Activated CD8-positive, alpha-beta T cell treated with anti-CD3 and anti-CD28 coated beads for 36 hours (primary cell): ENCODE measurements at regions not wholly inside any gene's neighbourhood (a gene's known extent, or its start where the extent isn't known, plus 50 kb on each side); places are given as distances from the start of the nearest gene placed in this dataset.

Experiments used
- ATAC-seq: fragments of 200-7000 bp; cut with Tn5 transposase; one replicate; pipeline ENCODE4 v1.10.0; 2021; ENCODE audit warnings: mild to moderate bottlenecking, moderate library complexity
- CTCF ChIA-PET: fragments of 350-600 bp; sonication (Branson Sonifier 250); formaldehyde crosslinking; loops from one replicate; lab custom pipeline; 2021; ENCODE audit warnings: antibody characterized with exemption; lab: Charles Lee
- POLR2A ChIA-PET: fragments of 350-600 bp; sonication (Branson Sonifier 250); formaldehyde crosslinking; loops from one replicate; lab custom pipeline; 2021; ENCODE audit warnings: antibody characterized with exemption; lab: Charles Lee
- DNase-seq: peaks from one replicate; pipeline ENCODE4 v3.0.0-alpha.2; 2020
- H3K27ac Mint-ChIP-seq: one replicate; pipeline ENCODE4 v1.8.0; 2021; ENCODE audit warnings: mild to moderate bottlenecking, mixed read lengths
- H3K27me3 Mint-ChIP-seq: one replicate; pipeline ENCODE4 v1.8.0; 2021; ENCODE audit warnings: mixed read lengths
- H3K36me3 Mint-ChIP-seq: one replicate; pipeline ENCODE4 v1.8.0; 2021; ENCODE audit warnings: low read depth, mixed read lengths
- H3K4me1 Mint-ChIP-seq: one replicate; pipeline ENCODE4 v1.8.0; 2021; ENCODE audit warnings: low read depth, mixed read lengths
- H3K4me3 Mint-ChIP-seq: one replicate; pipeline ENCODE4 v1.8.0; 2021; ENCODE audit warnings: mild to moderate bottlenecking, moderate library complexity, mixed read lengths
- H3K9me3 Mint-ChIP-seq: one replicate; pipeline ENCODE4 v1.8.0; 2021; ENCODE audit warnings: mixed read lengths
- intact Hi-C: fragments of 100-400 bp; cut with micrococcal nuclease; formaldehyde crosslinking; loops from one replicate; pipeline ENCODE4 v1.10.0; 2022
- TF ChIP-seq, protein P1 (sequence below): fragments of 200-600 bp; IDR thresholded peaks from one replicate; pipeline ENCODE4 v1.8.0; 2022; ENCODE audit warnings: antibody characterized with exemption, mild to moderate bottlenecking

DNA sequence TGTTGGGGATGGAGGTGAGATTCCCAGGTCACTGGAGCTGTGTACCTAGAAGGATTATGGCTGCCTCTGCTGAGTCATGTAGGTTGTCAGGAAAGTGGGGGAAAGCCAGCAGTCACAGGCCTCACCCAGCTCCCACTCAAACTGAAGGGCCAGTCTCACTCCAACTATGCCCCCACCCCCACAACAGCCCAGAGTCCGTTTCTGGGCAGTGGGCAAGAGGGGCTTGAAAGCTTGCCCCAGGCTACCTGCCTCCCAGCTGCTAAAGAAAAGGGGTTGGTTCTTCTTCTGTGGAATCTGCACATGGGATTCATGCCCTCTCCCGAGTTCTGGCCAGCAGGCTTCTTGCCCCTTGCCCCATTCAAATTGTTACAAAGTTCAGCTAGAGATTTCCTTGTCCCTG lies 116.0 kb upstream of the PGRMC2 start:
- TF ChIP-seq, protein P1, sequence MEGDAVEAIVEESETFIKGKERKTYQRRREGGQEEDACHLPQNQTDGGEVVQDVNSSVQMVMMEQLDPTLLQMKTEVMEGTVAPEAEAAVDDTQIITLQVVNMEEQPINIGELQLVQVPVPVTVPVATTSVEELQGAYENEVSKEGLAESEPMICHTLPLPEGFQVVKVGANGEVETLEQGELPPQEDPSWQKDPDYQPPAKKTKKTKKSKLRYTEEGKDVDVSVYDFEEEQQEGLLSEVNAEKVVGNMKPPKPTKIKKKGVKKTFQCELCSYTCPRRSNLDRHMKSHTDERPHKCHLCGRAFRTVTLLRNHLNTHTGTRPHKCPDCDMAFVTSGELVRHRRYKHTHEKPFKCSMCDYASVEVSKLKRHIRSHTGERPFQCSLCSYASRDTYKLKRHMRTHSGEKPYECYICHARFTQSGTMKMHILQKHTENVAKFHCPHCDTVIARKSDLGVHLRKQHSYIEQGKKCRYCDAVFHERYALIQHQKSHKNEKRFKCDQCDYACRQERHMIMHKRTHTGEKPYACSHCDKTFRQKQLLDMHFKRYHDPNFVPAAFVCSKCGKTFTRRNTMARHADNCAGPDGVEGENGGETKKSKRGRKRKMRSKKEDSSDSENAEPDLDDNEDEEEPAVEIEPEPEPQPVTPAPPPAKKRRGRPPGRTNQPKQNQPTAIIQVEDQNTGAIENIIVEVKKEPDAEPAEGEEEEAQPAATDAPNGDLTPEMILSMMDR: no peak
- Mint-ChIP-seq H3K27ac (no peak overlapping the region), H3K36me3 (peaks cover 6% of the 10 kb centered on the region), H3K9me3 (peaks cover 3% of the 10 kb centered on the region), H3K4me3 (no peak overlapping the region), H3K4me1 (no peaks in the 10 kb centered on the region), H3K27me3 (no peaks in the 10 kb centered on the region)
- intact Hi-C loops: no loop called here
- ChIA-PET CTCF (interaction anchor here (1.1 kb wide), 1 partner anchor 11 kb away, joined by 3 read pairs; no protein-coding TSS in a partner anchor), POLR2A (no interaction called here)
- no peak for ATAC-seq
- DNase-seq: no peak

DNA sequence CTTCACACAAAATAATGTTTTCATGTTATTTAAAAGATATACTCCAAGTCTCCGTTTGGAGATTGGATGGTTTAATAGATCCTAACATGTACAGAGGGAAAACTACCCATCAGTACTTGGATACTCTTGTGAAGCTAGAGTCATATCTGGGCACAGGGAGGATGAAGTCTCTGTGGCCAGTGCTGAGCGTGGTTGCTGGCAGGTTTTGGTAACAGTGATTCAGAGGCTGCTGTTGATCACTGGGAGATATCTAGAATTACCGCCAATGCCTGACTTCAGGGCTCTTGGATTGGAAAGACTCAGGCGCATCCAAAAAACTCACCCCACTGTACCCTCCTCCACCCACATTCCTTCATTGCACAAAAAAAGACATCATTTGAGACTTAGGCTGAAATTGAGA lies 107.2 kb upstream of the PGRMC2 start:
- H3K27ac Mint-ChIP-seq: no peak overlapping the region
- TF ChIP-seq, protein P1: no peak
- CTCF ChIA-PET: interaction anchor here (1.0 kb wide), 1 partner anchor 60 kb away, joined by 3 read pairs; no protein-coding TSS in a partner anchor
- no peak overlapping the region for H3K4me3 Mint-ChIP-seq
- H3K27me3 Mint-ChIP-seq: no peaks in the 10 kb centered on the region
- ATAC-seq (no peak), DNase-seq (no peak)
- H3K4me1 Mint-ChIP-seq: no peaks in the 10 kb centered on the region
- H3K9me3 Mint-ChIP-seq: peaks cover 4% of the 10 kb centered on the region
- POLR2A ChIA-PET: no interaction called here
- intact Hi-C loops: no loop called here
- peaks cover 2% of the 10 kb centered on the region for H3K36me3 Mint-ChIP-seq

DNA sequence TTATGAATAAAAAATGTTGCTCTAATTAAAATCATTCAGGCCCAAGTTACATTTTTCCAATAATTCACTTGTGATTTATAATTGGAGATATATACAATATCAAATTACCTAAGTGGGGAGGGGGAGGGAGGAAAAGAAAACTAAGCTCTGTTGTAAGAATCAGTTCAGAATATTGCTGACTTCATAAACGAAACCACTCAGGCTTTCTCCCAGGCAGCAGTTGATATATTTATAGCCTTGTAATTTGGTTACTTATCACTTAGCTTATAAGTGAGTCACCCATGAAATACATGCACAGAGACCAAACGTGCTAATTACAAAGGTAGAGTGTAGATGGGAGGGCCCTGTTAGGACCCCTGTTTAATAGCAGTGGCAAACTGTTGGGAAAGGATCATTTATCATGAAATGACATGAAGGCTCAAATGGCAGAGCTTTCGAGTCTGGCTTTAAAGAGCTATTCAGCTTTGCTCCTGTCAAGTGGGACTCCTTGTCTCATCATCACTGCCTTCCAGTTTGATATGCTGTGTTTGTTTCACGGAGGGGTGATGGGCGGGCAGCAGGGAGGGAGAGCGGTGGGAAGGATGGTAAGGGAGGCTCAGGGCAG lies 105.6 kb upstream of the PGRMC2 start:
- Mint-ChIP-seq H3K27me3 (no peaks in the 10 kb centered on the region), H3K9me3 (peaks cover 3% of the 10 kb centered on the region), H3K27ac (no peak overlapping the region), H3K36me3 (peaks cover 2% of the 10 kb centered on the region), H3K4me1 (no peaks in the 10 kb centered on the region), H3K4me3 (no peak overlapping the region)
- ChIA-PET POLR2A (no interaction called here), CTCF (no interaction called here)
- TF ChIP-seq, protein P1: no peak
- intact Hi-C loops: no loop called here
- ATAC-seq (no peak), DNase-seq (no peak)

DNA sequence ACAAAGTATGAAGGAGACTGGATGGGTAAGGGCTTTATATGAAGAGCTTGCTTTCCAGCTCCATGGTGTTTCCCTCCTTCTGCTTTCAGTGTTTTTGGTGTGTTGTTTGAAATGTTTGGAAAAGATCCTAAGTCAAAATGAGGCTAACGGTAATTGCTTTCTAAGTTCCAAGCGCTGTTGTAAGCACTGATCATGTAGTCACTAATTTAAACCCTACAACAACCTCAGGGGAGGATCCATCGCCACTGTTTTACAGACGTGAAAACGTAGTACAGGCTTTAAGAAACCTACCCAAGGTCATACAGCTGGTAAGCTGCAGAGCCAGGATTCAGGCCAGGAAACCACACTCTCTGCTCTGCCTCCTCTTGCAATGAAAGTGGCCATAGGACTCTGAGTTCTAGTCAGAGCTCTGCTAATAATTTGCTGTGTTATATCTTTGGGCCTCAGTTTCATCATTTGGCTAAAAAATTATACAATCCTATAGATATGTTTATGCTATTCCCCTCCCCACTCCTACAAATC lies 102.9 kb upstream of the PGRMC2 start:
- intact Hi-C loops: no loop called here
- POLR2A ChIA-PET: no interaction called here

DNA sequence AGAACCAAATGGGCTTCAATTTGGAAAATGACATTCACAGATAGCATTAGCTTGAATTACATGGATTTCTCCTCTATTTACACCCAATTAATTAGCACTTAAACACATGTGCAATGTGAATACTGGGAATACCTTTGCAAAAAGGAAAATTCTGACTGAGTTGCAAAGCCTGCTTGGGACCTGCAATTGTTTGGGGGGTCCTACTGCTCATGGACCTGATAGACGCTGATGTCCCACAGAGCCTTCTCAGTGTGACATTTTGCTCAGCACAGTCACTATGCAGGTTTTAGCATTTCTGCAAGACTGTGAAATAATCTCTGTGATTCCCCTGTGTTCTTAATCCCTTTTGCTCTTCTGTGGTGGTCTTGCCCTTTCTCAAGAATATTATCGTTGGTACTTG lies 101.2 kb upstream of the PGRMC2 start:
- H3K27ac Mint-ChIP-seq: no peak overlapping the region
- H3K36me3 Mint-ChIP-seq: no peaks in the 10 kb centered on the region
- H3K4me1 Mint-ChIP-seq: no peaks in the 10 kb centered on the region
- ChIA-PET POLR2A (no interaction called here), CTCF (no interaction called here)
- intact Hi-C loops: no loop called here
- TF ChIP-seq, protein P1: no peak
- DNase-seq: no peak
- H3K4me3 Mint-ChIP-seq: no peak overlapping the region
- no peak for ATAC-seq
- H3K27me3 Mint-ChIP-seq: no peaks in the 10 kb centered on the region
- no peaks in the 10 kb centered on the region for H3K9me3 Mint-ChIP-seq

More for the DNA sequence above, 102.9 kb upstream of the PGRMC2 start:
- TF ChIP-seq, protein P1: no peak
- H3K27ac Mint-ChIP-seq: no peak overlapping the region
- H3K4me3 Mint-ChIP-seq: no peak overlapping the region
- H3K4me1 Mint-ChIP-seq: no peaks in the 10 kb centered on the region
- ATAC-seq: no peak
- no peaks in the 10 kb centered on the region for H3K27me3 Mint-ChIP-seq
- H3K9me3 Mint-ChIP-seq: no peaks in the 10 kb centered on the region
- CTCF ChIA-PET: no interaction called here
- H3K36me3 Mint-ChIP-seq: no peaks in the 10 kb centered on the region
- no peak for DNase-seq
